Trophoblast cell (in vitro differentiated cells and primary cell): ENCODE measurements at regions not wholly inside any gene's neighbourhood (a gene's known extent, or its start where the extent isn't known, plus 50 kb on each side); places are given as distances from the start of the nearest gene placed in this dataset.
"Not testable (repeated sequence)": the region's sequence is repeated elsewhere in the genome, so short reads cannot be mapped to it uniquely, and the experiment has no call there.

Source experiments
- DNase-seq, 2 donors: peaks; one replicate each; pipeline ENCODE4 v3.0.0-alpha.2; 2016
- H2AFZ ChIP-seq: 2 replicates; pipeline ENCODE4 v1.6.1; 2013; ENCODE audit warnings: low read length, moderate library complexity, mild to moderate bottlenecking; ENCODE audit not compliant: insufficient read depth, poor library complexity
- H2AK5ac ChIP-seq: 2 replicates; pipeline ENCODE4 v1.6.1; 2013; ENCODE audit warnings: mild to moderate bottlenecking, low read length
- H2BK120ac ChIP-seq: 2 replicates; pipeline ENCODE4 v1.6.1; 2013; ENCODE audit warnings: low read length, mild to moderate bottlenecking, moderate library complexity; ENCODE audit not compliant: insufficient read depth, poor library complexity
- H2BK12ac ChIP-seq: 2 replicates; pipeline ENCODE4 v1.6.1; 2013; ENCODE audit warnings: mild to moderate bottlenecking, low read length, moderate library complexity
- H2BK5ac ChIP-seq: 2 replicates; pipeline ENCODE4 v1.6.1; 2013; ENCODE audit warnings: low read length, low read depth, moderate library complexity, mild to moderate bottlenecking; ENCODE audit not compliant: poor library complexity
- H3K14ac ChIP-seq: 2 replicates; pipeline ENCODE4 v1.6.1; 2013; ENCODE audit warnings: mild to moderate bottlenecking, low read length
- H3K18ac ChIP-seq: 2 replicates; pipeline ENCODE4 v1.6.1; 2013; ENCODE audit warnings: mild to moderate bottlenecking, low read length
- H3K23ac ChIP-seq: 2 replicates; pipeline ENCODE4 v1.6.1; 2013; ENCODE audit warnings: low read length
- H3K27ac ChIP-seq: 2 replicates; pipeline ENCODE4 v1.5.1; 2013; ENCODE audit warnings: low read depth, mild to moderate bottlenecking, inconsistent platforms, low read length, moderate library complexity
- H3K27me3 ChIP-seq: 2 replicates; pipeline ENCODE4 v1.6.1; 2013; ENCODE audit warnings: inconsistent platforms, mild to moderate bottlenecking, low read length, moderate library complexity; ENCODE audit not compliant: insufficient read depth
- H3K36me3 ChIP-seq, 2 experiments: 1 replicate in 1 of 2; 2 replicates in 1 of 2; pipeline ENCODE4 v1.6.1; 2013; ENCODE audit warnings: low read length in 2 of 2, mild to moderate bottlenecking in 2 of 2, moderate library complexity in 1 of 2; ENCODE audit not compliant: insufficient read depth in 2 of 2, control insufficient read depth in 1 of 2
- H3K4ac ChIP-seq: 2 replicates; pipeline ENCODE4 v1.6.1; 2013; ENCODE audit warnings: low read depth, mild to moderate bottlenecking, low read length, moderate library complexity
- H3K4me1 ChIP-seq, 2 experiments: 1 replicate in 1 of 2; 2 replicates in 1 of 2; pipeline ENCODE4 v1.6.1; 2013; ENCODE audit warnings: low read length in 2 of 2, mild to moderate bottlenecking in 2 of 2, moderate library complexity in 1 of 2; ENCODE audit not compliant: insufficient read depth in 2 of 2, control insufficient read depth in 1 of 2
- H3K4me2 ChIP-seq: 2 replicates; pipeline ENCODE4 v1.6.1; 2013; ENCODE audit warnings: inconsistent platforms, mild to moderate bottlenecking, low read length, moderate library complexity
- H3K4me3 ChIP-seq: 2 replicates; pipeline ENCODE4 v1.5.1; 2013; ENCODE audit warnings: mild to moderate bottlenecking, low read depth, low read length, inconsistent platforms
- H3K79me1 ChIP-seq: one replicate; pipeline ENCODE4 v1.6.1; 2013; ENCODE audit warnings: low read length
- H3K79me2 ChIP-seq: 2 replicates; pipeline ENCODE4 v1.6.1; 2013; ENCODE audit warnings: low read length, mild to moderate bottlenecking; ENCODE audit not compliant: control insufficient read depth, insufficient read depth, poor library complexity
- H3K9ac ChIP-seq: 2 replicates; pipeline ENCODE4 v1.6.1; 2013; ENCODE audit warnings: mild to moderate bottlenecking, low read length
- H3K9me3 ChIP-seq: 2 replicates; pipeline ENCODE4 v1.6.1; 2013; ENCODE audit warnings: low read depth, mild to moderate bottlenecking, control low read depth, inconsistent platforms, low read length; ENCODE audit not compliant: insufficient read depth
- H4K12ac ChIP-seq: 2 replicates; pipeline ENCODE4 v1.6.1; 2013; ENCODE audit warnings: low read depth, mild to moderate bottlenecking, low read length, moderate library complexity
- H4K8ac ChIP-seq: 2 replicates; pipeline ENCODE4 v1.6.1; 2013; ENCODE audit warnings: low read depth, mild to moderate bottlenecking, low read length, moderate library complexity
- H4K91ac ChIP-seq: one replicate; pipeline ENCODE4 v1.6.1; 2013; ENCODE audit warnings: low read depth, mild to moderate bottlenecking, low read length, moderate library complexity
- WGBS: extraction: QIAGEN DNeasy Blood & Tissue Kit; methylation state at CpG from one replicate; pipeline ENCODE4 v1.1.7; 2013; ENCODE audit warnings: missing lambda C conversion rate; ENCODE audit not compliant: insufficient read length, insufficient coverage; ENCODE audit errors: extremely low coverage; 5-methylcytosine and 5-hydroxymethylcytosine counted together

DNA sequence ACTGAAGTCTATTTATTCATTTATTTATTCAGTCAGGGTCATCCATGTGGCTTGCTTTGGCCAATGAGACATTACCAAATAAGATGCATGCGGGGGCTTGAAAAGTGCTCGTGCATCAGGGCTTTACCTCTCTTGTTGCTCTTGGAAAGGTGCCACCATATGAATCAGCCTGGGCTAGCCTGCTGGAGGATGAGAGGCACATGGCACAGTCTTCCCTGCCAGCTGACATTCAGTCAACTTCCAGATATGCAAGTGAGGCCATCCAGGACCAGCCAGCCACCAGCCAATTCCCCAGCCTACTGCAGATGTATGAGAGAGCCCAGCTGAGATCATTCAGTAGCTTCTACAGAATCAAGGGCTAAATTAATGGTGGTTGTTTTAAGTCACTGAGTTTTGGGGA, 105.2 kb upstream of the RPH3A start:
- H4K12ac ChIP-seq: no peak overlapping the region
- no peak overlapping the region for H3K23ac ChIP-seq
- no peak overlapping the region for H3K9ac ChIP-seq
- H2BK120ac ChIP-seq: no peak overlapping the region
- H2AK5ac ChIP-seq: no peak overlapping the region
- H3K4me3 ChIP-seq: no peak overlapping the region
- no peaks in the 10 kb centered on the region for H3K79me1 ChIP-seq
- no peak overlapping the region for H2BK12ac ChIP-seq
- H3K4me2 ChIP-seq: no peak overlapping the region
- H3K27ac ChIP-seq: no peak overlapping the region
- no peak for DNase-seq
- no peak overlapping the region for H2BK5ac ChIP-seq
- no peak overlapping the region for H2AFZ ChIP-seq
- H3K4me1 ChIP-seq: no peaks in the 10 kb centered on the region
- H3K18ac ChIP-seq: no peak overlapping the region
- H3K4ac ChIP-seq: no peak overlapping the region
- no peaks in the 10 kb centered on the region for H3K27me3 ChIP-seq
- no CpG with 5 or more reads among the region's 2 CpGs for WGBS
- H3K14ac ChIP-seq: no peak overlapping the region
- H4K8ac ChIP-seq: no peak overlapping the region
- H3K36me3 ChIP-seq: no peaks in the 10 kb centered on the region
- no peak overlapping the region for H4K91ac ChIP-seq
- H3K9me3 ChIP-seq: no peaks in the 10 kb centered on the region
- no peaks in the 10 kb centered on the region for H3K79me2 ChIP-seq

DNA sequence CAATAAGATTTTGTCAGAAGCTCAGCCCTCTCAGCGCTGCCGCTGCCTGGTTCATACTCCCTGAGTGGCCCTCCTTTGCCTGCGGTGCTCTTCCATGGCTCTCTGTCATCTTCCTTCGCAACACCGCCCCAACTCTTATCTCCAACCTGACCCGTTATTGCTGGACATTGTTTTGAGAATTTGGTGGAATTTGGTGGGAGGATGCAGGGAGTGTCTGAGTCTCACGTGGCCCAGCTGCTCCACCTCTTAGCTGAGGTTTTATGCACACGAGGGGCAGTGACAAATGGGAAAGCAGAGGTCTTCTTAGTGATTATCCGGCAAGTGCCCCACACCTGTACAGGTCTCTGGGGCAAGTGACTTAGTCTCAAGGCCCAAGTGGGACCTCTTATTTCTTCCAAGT, 97.5 kb upstream of the RPH3A start:
- Histone ChIP-seq H2AFZ (no peak overlapping the region), H4K91ac (no peak overlapping the region), H4K12ac (no peak overlapping the region), H2BK120ac (no peak overlapping the region), H3K9ac (no peak overlapping the region), H3K27me3 (no peaks in the 10 kb centered on the region), H3K4ac (no peak overlapping the region), H4K8ac (no peak overlapping the region), H3K36me3 (no peaks in the 10 kb centered on the region), H3K9me3 (no peaks in the 10 kb centered on the region), H3K4me3 (no peak overlapping the region), H3K18ac (no peak overlapping the region), H2AK5ac (no peak overlapping the region), H3K79me1 (no peaks in the 10 kb centered on the region), H3K23ac (no peak overlapping the region), H3K4me1 (no peaks in the 10 kb centered on the region), H2BK5ac (no peak overlapping the region), H2BK12ac (no peak overlapping the region), H3K14ac (no peak overlapping the region), H3K4me2 (no peak overlapping the region), H3K27ac (no peak overlapping the region), H3K79me2 (no peaks in the 10 kb centered on the region)
- WGBS: no CpG with 5 or more reads among the region's 9 CpGs
- DNase-seq: no peak

DNA sequence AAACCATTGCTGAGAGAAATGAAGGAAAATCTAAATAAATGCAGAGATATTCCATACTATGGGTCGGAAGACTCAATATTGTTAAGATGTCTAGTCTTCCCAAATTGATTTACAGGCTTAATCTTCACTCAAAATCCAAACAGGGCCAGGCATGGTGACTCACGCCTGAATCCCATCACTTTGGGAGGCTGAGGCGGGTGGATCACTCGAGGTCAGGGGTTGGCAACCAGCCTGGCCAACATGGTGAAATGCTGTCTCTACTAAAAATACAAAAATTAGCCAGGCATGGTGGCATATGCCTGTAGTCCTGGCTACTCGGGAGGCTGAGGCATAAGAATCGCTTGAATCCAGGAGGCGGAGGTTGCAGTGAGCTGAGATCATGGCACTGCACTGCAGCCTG, 94.1 kb upstream of the RPH3A start:
- no CpG with 5 or more reads among the region's 7 CpGs for WGBS
- not testable (repeated sequence) for H3K9ac ChIP-seq, H3K79me1 ChIP-seq, DNase-seq, H3K4me1 ChIP-seq, H2BK5ac ChIP-seq, H3K9me3 ChIP-seq, H3K4ac ChIP-seq, H2AK5ac ChIP-seq, H3K36me3 ChIP-seq, H3K79me2 ChIP-seq, H3K27me3 ChIP-seq, H4K12ac ChIP-seq, H3K18ac ChIP-seq, H3K4me2 ChIP-seq, H4K8ac ChIP-seq, H3K23ac ChIP-seq, H3K14ac ChIP-seq, H2BK12ac ChIP-seq, H2AFZ ChIP-seq, H3K27ac ChIP-seq, H2BK120ac ChIP-seq, H4K91ac ChIP-seq, H3K4me3 ChIP-seq

DNA sequence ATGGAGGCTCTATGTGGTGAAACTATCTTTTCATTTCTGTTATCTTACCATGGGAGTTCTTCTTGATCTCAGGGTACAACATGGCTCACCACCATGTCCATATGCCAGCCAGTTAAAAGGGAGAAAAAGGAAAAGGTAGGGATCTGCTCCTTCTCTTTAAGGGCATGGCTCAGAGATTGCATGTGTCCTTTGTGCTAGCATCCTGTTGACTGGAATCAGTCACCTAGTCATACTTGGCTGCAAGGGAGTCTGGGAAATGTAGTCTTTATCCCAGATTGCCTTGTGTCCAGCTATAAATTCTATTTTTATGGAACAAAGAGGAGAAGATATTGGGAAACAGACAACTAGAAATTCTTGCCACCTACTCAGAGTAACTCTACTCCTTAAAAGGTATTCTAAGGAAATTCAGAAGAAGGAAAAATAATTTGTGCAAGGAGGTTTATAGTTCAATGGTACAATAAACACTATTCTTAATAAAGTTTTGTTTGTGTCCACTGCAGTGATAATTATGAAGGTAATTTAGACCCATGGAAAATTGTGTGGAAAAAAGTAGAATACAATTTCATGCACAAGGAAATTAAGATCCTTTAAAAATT, 86.4 kb upstream of the RPH3A start:
- no peaks in the 10 kb centered on the region for H3K36me3 ChIP-seq
- no peak overlapping the region for H2AFZ ChIP-seq
- no peak overlapping the region for H2AK5ac ChIP-seq
- H3K9ac ChIP-seq: no peak overlapping the region
- H3K27me3 ChIP-seq: no peaks in the 10 kb centered on the region
- H3K18ac ChIP-seq: no peak overlapping the region
- H3K4ac ChIP-seq: no peak overlapping the region
- H4K8ac ChIP-seq: no peak overlapping the region
- H3K79me1 ChIP-seq: no peaks in the 10 kb centered on the region
- no peak for DNase-seq
- no peak overlapping the region for H3K27ac ChIP-seq
- no peak overlapping the region for H3K4me3 ChIP-seq
- no peak overlapping the region for H3K14ac ChIP-seq
- H3K4me2 ChIP-seq: no peak overlapping the region
- no peak overlapping the region for H2BK12ac ChIP-seq
- no peaks in the 10 kb centered on the region for H3K9me3 ChIP-seq
- H3K23ac ChIP-seq: no peak overlapping the region
- H4K12ac ChIP-seq: no peak overlapping the region
- H2BK5ac ChIP-seq: no peak overlapping the region
- H3K4me1 ChIP-seq: no peaks in the 10 kb centered on the region
- H4K91ac ChIP-seq: no peak overlapping the region
- H3K79me2 ChIP-seq: no peaks in the 10 kb centered on the region
- no peak overlapping the region for H2BK120ac ChIP-seq
